GM10266 (cell line): ENCODE measurements at regions not wholly inside any gene's neighbourhood (a gene's known extent, or its start where the extent isn't known, plus 50 kb on each side); places are given as distances from the start of the nearest gene placed in this dataset.

Experiments
- DNase-seq: peaks from one replicate; pipeline ENCODE4 v3.0.0; 2012; ENCODE audit errors: extremely low spot score
- CTCF ChIP-seq: IDR thresholded peaks from 2 replicates; pipeline ENCODE4 v1.5.1; 2012; ENCODE audit warnings: mild to moderate bottlenecking, low read depth; ENCODE audit not compliant: control insufficient read depth, insufficient read depth; ENCODE audit errors: missing control alignments

DNA sequence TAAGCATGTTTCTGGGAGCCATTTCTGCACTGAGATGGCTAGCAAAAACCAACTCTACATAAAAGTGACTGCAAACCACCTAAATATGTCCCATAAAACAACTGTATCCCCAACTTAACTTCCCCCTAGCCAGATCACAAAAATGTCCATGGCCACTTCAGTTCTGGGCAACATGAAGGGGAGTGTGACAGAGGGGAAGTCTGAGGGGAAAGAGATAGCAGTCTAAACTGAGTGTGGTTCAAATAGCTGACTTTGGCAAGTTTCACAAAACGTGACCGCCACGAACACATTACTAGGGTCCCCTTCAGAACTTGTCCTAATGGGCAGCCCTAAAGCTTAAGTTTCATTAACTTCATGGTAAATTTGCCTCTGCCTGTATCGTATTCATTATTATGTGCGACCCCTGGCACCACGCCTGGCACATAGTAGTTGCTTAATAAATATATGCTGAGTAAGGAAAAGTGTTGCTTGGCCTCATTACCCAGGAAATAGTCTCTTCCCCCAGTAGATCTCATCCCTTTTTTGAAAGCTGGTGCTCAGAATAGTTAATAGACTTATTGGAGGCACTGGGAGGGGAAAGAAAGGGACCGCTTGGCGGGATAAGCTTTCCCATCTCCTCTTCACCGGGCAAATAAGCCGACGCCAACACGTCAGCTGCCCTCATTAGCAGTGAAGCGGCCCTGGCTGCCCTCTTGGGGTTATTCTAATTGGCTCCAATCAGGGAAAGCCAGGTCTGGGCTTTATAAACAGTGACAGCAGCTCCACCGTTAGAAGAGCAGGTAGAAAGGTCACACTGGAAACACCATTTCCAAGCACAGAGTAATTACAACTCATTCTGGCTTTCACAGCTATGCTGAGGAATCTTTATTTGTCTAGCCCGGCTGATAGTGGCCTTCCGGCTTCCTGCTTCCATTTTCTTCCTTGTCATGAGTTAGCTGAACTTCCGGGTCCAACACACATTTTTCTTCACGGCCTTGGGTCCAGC lies 122.1 kb downstream of the LRIG2 start:
- TF ChIP-seq CTCF = no peak
- no peak for DNase-seq

- DNase-seq = no peak
- TF ChIP-seq CTCF = no peak
These were observed 124.8 kb downstream of the LRIG2 start for GRCh38 chr1:113197719-113198330.

GRCh38 chr1:113198806-113199205 lies 125.8 kb downstream of the LRIG2 start:
- TF ChIP-seq CTCF = no peak
- DNase-seq = no peak

GRCh38 chr1:113199760-113200455 lies 126.9 kb downstream of the LRIG2 start:
- no peak for TF ChIP-seq CTCF
- no peak for DNase-seq

- TF ChIP-seq CTCF = no peak
- DNase-seq = no peak
These were observed 128.6 kb downstream of the LRIG2 start for GRCh38 chr1:113201560-113201959.

GRCh38 chr1:113205980-113206766 lies 133.2 kb downstream of the LRIG2 start:
- DNase-seq = no peak
- no peak for TF ChIP-seq CTCF
